ENCODE measurements at regions not wholly inside any gene's neighbourhood (a gene's known extent, or its start where the extent isn't known, plus 50 kb on each side); places are given as distances from the start of the nearest gene placed in this dataset.
A peak's percentile ranks its signal among the peaks of the same experiment; 100 is the strongest.

DNA sequence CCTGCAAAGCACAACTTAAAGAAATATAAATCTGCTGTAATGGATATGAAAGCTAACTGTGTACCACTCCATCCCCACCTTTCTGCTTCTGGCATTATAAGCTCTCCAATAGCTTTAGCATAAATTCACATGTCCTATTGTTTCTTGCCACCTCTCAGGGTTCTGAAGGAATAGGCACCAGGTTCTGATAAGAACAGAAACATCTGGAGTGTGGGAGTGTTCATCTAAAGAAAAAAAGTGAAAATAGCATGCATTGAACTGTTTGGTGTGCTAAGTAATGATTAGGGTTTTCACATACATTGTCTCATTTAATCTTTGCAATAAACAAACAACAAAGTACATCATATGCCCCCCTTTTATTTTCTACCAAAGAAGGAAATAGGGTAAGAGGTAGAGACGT is 72.3 kb downstream of the FAM76B start:
- DNase-seq, result no peak

DNA sequence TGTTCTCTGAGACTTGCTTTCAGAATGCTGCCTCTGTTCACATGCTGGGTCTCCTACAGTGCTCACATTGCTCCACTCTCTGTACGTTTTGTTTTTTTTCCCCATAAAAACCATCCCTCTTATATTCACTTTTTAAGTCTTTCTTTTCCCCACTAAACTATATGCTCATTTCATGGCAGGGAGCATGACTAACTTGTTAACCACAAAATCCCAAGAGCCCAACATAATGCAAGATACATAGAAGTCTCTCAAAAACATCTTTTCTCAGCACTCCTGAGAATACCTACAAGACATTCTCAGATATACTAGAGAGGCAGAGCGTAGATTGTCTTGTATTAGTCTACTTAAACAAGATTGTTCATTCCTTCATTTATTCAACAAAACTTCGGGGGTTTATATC is 73.3 kb downstream of the FAM76B start:
- no peak for DNase-seq

DNA sequence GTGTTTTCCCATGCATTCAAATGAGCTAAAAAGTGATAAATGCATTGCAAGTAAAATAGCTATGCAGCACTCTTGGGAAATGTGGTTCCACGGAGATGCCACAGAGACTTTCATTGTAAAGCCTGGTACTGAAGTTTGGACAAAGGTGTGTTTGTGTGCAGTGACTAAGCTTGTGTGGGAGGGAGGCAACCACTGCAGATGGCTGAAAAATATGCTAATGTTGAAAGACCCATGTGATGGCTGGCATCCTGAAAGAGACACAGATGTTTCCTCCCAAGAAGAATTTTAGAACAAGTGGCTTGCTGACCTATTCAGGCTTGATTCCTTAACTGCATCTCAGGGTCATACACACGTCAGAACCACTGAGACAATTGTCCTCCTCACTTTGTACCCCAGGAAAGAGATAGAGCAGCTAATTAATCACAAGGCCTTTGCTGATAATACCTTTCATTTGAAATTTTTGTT is 73.8 kb downstream of the FAM76B start:
- peak; percentile 75 for DNase-seq

DNA sequence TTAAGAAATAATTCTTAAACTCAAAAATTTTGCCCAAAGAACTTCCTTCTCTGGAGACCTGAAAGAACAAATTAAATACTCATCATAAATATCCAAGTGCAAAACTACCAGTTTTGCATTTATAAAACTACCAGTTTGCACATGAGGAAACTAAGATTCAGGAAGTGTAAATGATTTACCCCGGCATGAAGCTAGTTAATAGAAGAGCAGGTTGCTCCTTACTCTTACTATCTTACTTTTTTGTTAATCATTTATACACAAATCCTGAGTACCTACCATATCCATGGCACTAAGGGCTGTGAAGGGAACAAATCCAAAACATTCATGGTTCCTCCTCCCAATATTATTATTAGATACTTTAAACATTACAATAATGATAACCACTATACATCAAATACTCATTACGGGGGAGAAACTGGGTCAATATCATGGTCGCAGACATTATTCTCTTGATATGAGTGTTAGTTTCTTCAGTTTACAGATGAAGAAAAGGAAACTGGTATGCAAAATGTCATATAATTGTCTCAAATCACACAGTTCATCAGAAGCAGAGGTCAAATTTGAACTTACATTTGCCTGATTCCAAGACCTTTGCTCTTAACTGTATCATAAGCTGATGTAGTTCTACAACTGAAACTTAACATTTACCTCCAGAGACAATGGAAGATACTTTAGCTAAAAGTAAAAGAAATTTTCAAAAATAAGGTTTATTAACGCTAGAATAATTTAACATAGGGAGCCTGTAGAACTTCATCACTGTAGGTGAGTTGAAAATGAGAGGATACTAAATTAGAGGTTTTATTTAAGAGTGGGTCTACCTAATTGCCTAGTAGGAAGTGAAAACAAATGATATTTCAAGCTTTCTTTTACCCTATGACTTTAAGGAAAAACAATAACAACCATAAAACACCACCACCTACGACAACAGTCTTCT is 74.5 kb downstream of the FAM76B start:
- DNase-seq, result no peak

DNA sequence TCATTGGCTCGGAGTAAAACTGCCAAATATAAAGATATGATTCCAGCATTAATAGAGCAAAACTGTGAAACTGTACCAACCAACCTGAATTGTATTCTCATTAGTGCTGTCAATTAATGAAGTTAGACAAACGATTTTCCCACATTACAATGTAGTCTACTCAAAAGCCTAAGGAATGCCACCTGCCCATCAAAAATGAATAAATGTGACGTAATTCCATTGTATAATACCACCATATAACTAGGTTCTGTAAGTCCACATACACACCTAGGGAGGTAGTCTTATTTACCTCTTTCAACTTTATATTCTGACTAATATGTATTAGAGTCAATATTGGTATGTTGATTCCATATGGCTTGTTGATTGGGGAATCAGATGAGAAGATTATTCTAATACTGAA is 76.2 kb downstream of the FAM76B start:
- DNase-seq, result no peak

DNA sequence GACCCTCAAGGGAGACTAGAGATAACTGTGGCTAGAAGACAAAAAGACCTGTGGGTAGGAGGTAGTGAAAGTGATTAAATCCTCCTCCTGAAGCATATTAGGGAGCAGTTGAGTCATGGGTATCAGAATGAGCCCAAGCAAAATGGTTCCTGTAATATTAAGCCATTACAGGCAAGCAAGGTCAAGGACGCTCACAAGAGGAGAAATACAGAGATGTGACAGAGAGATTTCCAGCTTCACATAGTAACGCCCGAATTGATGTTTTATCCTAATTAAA is 77.7 kb downstream of the FAM76B start:
- DNase-seq, result no peak

DNA sequence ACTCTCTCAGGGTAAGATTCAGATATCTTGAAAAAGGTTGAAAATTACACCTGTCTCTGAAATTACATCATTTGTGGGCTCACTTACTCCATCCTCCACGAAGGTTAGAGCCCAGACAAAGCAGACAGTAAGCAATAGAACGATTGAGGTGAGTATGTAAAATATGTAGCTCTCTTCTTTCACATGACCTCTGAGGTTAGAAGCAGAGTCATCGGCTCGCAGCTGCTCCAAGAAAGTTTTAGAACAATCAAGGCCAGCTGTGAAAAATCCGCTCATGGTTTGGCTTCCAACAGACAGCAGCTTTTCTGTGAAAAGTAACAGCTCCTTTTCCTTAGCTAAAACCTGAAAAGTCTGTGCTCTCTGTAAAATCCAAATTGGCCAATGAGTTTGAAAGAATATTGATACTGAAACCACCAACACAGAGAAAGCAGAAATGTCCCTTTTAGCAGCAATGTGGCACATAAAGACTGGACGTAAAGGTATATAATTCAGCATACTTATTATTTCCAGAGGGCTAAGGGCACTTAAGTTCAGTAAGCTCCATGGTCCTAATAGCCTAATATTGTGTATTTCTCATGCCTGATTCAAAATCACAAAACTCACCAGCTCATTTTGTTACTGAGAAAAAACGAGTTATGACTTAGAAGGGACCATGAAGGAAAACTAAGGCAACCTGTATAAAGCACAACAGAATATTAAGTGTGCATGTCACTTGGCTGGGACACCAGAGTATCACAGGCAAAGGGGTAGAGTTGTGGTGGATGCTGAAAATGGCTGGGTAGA is 78.2 kb downstream of the FAM76B start:
- no peak for DNase-seq

DNA sequence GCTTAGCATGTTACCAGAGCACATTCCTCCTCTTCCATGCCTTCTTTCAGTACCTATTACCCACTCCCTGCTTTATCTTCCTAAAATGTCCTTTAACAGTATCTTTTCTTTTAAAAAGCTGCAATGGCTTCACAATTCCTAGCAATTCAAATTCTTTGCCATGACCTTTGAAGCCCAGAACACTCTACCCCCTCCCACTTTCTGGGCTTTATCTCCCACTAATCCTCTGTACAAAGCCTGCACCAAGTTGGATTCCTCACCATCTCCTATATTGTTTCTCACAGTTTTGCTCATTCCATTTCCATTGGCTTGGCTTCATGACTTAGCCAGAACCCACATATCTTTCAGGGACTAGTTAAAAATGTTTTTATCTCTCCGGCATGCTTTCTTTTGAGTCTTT is 80.9 kb downstream of the FAM76B start:
- DNase-seq, result no peak

DNA sequence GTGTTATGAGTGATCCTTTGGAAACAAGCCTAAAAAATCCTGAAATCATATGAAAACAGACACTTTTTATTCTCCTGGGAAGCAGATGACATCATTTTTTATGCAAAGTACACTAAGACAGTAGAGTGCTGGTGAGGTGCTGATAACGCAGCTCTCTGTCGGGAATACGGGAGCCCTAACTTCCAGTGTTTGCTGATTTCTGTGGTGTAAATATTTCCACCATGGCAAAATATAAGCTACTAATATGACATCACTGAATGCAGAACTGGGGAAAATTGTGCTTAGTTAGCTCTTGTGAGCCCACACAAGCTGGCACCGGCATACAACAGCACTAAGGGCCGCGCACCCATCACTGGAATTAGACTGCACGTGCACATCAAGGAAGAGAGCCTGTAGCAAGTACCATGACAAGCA is 82.6 kb downstream of the FAM76B start:
- no peak for DNase-seq

DNA sequence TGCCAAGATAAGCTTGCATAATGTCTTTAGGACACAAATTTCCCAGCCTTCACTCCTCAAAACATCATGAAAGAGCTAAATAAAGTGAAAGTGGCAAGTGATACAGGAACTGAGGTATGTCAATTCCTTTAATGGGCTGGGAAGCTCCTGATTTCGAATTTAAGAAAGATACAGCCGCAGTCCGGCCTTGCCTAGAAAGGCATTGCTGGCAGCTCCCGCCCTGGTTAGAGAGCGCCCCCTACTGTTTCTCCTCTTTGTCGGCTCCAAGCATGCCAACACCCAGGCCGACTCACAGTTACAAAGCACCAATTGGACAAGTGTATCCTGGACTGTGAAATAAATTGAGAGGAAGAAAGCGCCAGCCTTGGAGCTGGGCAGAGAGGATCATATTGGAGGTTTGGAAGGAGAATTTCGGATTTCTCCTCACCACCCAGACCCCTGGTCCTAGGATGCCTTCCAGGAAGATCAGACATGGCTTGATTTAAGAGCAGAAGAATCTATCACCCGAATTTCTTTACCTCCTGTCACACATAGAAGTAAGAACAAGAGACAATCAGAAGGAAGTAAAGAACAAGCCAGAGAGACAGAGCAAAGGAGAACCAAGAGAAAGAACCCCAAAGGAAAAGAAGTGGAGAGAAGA is 84.0 kb downstream of the FAM76B start:
- DNase-seq, result peak; percentile 75

DNA sequence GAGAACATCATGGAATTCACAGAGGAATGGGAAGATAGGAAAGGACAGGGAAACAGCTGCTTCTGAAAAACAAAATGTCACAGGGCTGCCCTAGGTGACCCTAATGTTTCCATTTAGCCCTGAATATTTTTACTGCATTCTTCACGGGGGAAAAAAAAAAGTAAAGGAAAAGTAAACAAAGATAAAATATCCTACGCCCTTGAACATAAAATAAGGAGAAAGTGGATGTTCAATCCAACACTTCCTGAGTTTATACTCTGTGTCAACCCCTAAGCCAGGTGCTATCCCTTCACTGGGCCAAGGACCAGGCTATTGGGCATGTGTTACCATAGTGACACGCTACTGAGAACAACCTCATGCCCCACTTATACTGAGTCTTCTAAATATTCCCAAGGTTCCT is 84.7 kb downstream of the FAM76B start:
- DNase-seq, result no peak

DNA sequence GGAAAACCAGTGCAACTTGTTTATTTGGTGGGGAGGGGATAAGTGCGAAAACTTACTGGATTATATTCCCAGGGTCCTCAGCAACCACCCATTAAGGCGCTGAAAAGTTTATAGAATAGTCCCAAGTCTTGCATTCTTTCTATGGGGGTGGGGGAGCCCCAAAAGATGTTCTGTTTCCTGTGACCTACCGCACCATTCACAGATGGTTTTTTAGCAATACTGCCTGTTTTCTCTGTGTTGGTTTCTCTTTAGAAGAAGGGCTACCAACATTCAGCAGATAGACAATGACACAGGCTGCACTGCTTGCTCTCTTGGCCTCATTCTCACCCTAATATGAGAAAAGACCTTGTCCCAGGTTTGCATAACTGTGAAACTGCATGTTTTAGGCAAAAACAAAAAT is 86.5 kb downstream of the FAM76B start:
- no peak for DNase-seq

DNA sequence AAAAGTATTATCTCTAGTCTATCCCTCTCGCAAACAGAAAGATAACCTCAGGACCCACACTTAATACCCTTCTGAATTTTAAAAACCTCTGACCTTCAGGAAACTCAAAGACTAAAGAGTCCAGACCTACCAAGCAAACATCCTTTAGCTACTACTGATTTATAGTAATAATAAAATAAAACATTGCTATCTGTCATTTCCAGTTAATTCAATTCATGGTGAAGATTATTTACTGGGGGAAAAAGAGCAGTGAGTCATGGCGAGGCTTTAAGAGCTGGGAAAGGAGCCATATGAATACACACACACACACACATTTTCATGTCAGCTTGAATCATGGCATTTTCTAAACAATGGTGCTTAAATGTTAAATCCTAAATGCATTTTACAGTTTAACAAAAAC is 87.1 kb downstream of the FAM76B start:
- DNase-seq, result no peak

DNA sequence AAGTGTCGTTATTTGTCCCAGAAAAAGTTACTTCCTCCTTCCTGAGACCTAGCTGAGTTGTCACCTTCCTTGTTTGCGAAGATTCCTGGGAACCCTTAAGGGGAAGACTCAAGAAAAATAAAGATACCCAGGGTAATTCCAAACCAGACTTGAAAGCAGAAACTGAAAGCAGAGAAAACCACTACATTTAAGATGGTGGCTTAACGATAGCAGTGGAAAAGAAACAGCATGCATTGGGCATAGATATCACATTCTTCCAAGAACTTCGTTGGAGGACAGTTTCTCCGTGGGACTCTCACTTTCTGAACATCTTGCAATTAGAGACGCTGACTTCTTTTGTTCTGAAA is 89.1 kb downstream of the FAM76B start:
- no peak for DNase-seq

DNA sequence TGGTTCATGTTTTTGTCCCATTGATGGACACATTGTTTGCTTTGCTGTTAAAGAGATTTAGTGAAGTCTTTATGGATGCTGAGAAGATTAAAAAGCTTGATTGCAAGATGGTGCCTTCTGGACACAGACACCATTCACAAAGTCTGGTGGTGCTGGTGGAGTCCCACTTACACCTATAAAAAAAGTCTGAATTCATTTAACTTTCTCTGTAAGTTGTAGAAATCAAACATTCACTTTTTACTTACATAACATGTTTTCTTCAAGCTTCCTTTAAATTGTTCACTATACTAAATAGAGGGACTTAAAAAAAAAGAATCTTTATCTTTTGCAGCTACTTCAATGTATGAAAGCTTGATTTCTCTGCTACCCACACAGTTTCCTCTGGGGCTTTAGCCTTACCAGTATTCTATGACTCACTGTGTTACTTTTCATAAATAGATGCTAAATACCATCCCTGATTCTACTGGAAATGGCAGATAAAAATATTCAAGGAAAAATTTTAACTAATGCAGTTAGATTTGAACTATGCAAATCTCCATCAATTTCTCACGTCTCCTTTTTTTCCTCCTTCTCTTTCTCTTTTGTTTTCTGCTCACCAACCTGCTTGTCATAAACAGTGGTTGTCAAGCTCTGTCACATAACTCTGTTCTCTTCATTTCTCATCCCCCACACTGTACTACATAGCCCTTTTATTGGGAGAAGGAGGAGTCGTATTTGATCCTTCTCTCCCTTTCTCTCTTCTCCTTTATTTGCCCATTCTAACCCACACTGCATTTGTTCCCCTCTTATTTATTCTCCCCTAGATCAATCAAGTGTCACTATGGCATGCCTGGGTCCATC is 89.7 kb downstream of the FAM76B start:
- no peak for DNase-seq

DNA sequence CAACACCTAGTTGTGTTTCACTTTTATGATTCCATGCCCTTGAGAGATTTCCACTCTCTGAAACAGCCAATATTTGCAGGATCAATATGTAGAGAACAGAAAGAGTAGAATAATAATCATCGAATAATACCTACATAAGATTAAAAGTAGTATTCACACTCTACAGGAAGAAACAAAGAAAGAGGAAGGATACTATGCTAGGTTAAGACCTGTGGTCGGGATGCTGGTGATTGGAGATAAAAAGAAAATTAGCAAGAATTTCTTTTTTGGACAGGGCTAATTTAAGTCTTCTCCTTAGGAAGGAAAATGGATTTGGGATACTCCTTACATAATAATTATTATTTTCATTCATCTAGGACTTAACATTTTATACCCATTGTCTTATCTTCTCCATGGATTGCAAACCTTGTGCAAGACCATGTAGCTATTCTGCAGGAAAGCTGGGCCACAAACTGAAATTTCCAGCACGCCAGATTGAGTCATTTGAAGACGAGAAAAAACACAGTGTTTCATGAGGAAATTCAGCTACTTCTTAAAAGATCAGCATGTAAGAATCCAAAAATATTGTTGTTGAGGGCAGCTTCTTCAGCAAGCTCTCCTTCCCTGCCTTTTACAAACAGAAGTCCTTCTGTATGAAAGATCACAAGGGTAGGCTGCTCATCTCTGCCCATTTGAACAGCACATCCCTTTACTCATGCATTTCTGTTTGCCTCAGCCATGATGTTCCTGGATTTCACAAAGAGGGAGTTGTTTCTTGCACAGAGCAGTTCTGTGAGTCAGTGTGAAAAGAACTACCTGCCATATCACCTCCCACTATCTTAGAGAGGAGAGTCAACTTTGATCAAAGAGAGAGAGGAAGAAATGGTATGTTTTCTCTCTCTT is 90.7 kb downstream of the FAM76B start:
- peak; percentile 55 for DNase-seq

DNA sequence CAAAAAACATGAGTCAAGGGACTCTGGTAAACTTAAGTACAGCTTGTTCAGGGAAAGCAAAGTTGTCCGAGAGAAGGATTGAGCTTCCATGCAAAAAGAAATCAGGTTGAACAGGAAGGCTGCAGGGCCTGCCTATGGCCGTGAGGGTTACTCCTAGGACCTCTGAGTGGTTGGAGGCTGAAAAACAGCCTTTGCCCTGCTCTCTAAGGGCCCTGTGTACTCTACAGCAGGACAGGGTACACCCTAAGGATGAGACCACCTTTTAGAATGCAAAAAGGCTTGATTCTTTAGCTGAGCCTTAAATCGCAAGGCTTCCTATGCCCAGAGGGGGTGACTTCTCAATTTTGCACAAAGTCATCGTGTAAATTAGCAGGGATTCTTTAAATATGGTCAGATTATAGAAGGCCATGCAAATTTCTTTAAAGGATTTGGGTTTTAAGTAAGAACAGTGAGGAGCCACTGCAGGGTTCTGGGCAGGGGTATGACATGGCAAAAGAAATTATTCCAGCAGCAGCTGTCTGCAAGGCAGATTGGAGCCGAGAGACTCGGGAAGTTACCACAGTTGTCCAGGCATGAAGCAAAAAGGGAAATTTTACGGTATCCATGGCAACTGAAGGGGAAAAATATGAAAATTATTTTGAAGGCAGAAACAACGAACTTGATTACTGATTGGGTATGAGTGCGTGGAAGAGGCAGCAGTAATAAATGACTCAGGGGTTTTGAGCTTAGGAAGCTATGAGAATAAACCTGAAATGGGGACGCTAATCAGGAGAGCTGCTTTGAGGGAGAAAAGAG is 91.8 kb downstream of the FAM76B start:
- peak; percentile 73 for DNase-seq

DNA sequence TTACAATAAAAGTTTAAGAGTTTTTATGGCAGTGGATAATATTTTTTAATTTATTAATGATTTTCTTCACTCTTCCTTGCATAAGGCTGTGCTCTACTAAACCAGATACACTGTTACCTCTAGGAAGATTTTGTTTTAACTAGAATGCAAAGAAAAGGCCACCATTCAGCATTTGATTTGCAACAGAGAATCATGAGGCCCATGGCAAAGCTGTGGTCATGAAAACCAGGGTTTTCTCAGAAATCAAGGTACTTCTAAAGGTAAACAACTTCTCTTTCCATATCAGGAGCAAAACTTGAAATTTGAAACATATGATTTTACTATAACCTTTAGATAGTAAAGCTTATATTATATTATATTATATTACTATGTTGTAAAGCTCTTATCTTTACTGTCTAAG is 94.4 kb downstream of the FAM76B start:
- DNase-seq, result no peak

DNA sequence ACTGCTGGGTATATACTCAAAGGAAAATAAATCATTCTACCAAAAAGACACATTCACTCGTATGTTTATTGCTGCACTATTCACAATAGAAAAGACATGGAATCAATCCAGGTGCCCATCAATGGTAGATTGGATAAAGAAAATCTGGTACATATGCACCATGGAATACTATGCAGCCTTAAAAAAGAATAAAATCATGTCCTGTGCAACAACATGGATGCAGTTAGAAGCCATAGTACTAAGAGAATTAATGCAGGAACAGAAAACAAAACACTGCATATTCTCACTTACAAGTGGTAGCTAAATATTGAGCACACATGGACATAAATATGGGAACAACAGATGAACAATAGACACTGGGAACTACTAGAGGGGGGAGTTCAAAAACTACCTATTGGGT is 96.3 kb downstream of the FAM76B start:
- no peak for DNase-seq

DNA sequence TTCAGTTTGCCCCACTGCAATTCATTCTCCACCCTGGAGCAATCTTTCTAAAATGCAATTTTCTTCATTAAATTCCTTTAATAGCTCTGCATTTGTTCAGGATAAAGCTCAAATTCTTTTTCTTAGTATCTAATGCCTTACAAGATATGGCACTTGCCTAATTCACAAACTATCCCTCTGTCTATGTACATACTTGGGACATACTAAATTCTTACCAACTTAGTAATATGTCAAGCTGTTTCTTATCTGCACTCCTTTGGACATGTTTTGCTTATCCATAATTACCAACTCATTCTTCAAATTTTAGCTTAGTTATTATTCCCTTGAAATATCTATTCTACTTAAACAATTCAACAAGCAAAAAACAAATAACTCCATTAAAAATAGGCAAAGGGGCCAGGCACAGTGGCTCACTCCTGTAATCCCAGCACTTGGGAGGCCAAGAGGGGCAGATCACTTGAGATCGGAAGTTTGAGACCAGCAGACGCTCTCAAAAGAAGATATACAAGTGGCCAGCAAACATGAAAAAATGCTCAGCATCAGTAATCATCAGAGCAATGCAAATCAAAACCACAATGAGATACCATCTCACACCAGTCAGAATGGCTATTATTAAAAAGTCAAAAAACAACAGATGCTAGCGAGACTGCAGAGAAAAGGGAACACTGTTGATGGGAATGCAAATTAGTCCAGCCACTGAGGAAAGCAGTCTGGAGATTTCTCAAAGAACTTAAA is 96.9 kb downstream of the FAM76B start:
- DNase-seq, result no peak
